GM19240 (cell line): ENCODE measurements at regions not wholly inside any gene's neighbourhood (a gene's known extent, or its start where the extent isn't known, plus 50 kb on each side); places are given as distances from the start of the nearest gene placed in this dataset.

ENCODE experiments used
- DNase-seq: peaks from one replicate; pipeline ENCODE4 v3.0.0; 2011; ENCODE audit warnings: low spot score; ENCODE audit not compliant: insufficient read length

DNA sequence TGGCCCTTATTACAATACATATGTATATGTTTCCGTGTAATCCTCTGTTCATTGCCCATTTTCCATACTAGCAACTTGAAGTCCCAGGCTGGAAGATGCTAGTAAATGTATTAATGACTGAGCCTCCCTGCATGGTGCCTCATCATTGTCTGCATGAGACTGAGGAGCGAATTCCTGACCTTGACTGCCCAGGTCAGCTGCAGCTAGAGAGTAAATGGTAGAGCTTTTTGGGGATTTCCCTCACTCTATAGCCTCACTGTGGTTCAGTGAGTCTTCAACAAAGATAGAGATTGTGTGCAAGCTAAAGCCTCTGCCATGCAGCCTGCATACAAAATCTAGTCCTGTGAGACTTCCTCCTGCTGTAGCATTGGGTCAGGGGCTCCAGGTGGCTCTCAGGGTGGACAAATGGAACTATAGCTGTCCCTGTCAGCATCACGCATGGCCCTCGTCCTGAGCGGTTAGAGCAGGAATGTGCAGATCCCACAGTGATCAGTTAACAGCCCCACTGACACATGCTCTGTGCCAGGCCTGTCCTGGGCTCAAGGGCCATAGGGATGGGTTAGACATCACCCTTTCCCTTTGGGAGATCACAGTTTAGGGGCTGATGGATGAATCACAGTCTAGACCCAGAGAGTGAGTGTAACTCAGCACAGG lies 741.7 kb downstream of the MATN1 start:
- DNase-seq = no peak

DNA sequence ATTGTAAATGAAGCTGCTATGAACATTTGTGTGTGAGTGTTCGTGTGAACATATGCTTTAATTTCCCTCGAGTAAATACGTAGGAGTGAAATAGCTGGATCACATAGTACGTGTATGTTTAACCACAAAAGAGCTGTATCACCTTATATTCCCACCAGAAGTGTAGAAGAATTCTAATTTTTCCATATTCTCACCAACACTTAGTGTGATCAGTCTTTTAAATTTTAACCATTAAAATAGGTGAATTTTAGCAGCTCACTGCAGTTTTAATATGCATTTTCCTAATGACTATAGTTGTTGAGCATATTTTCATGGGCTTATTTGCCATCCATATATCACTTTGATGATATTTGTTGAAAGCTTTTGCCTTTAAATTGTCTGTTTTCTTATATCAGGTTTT lies 741.2 kb downstream of the PTPRU start:
- DNase-seq = no peak

DNA sequence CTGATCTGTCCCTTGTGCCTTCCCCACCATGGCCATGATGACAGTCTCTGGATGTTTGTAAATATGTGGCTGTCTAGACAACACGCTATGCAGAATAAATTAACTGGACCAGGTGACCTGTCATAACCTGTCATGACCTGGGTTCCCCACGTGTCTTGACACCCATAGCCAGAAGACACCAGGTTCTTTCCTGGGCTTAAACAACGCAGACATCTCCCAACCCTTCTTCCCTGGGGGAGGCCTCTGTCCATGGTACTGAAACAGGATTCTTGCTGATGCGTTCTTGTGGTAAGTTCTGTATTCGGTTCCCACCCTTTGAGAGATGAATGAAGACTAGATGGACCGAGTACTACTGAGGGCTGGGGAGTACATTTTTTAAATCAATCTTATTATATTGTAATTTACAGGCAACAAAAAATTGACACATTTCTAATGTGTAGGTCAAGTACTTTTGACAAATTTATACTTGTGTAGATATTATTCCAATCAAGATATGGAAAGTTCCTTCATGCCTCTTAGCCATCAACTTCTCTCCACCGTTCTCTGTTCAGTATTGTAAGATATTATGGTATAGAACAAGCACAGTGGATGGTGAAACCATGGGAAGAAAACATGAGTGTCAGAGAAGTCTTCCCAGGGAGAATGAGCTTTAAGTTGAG lies 738.8 kb downstream of the PTPRU start:
- DNase-seq = no peak

- DNase-seq = no peak
Observed at GRCh38 chr1:29974316-29974724, 738.0 kb downstream of the PTPRU start.

GRCh38 chr1:29973406-29973805 lies 737.1 kb downstream of the PTPRU start:
- no peak for DNase-seq

- DNase-seq = no peak
Observed at GRCh38 chr1:29972421-29973053, 736.2 kb downstream of the PTPRU start.

- no peak for DNase-seq
Observed at GRCh38 chr1:29971703-29972102, 735.4 kb downstream of the PTPRU start.

- no peak for DNase-seq
Observed at GRCh38 chr1:29970747-29971325, 734.5 kb downstream of the PTPRU start.

- no peak for DNase-seq
Observed at GRCh38 chr1:29969576-29969975, 733.3 kb downstream of the PTPRU start.

DNA sequence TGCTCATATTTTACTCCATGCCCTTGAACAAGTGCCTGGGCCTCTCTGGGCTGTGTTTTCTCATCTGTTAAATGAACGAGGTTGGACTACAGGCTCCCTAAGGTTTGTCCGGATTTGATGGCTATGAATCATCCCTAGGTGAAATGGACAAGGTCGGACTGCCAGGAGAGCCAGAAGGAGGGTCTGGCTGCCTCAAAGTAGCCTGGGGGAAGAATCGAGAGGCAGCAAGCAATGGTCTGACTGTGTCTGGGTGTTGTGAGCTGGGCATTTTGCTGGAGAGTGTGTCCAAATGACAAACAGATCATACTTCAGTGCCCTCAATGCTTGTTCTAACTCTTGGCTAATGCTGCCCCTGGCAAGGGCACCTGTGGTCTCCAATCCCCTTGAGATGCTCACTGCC lies 730.9 kb downstream of the PTPRU start:
- no peak for DNase-seq

GRCh38 chr1:29966526-29967045 lies 730.3 kb downstream of the PTPRU start:
- no peak for DNase-seq

DNA sequence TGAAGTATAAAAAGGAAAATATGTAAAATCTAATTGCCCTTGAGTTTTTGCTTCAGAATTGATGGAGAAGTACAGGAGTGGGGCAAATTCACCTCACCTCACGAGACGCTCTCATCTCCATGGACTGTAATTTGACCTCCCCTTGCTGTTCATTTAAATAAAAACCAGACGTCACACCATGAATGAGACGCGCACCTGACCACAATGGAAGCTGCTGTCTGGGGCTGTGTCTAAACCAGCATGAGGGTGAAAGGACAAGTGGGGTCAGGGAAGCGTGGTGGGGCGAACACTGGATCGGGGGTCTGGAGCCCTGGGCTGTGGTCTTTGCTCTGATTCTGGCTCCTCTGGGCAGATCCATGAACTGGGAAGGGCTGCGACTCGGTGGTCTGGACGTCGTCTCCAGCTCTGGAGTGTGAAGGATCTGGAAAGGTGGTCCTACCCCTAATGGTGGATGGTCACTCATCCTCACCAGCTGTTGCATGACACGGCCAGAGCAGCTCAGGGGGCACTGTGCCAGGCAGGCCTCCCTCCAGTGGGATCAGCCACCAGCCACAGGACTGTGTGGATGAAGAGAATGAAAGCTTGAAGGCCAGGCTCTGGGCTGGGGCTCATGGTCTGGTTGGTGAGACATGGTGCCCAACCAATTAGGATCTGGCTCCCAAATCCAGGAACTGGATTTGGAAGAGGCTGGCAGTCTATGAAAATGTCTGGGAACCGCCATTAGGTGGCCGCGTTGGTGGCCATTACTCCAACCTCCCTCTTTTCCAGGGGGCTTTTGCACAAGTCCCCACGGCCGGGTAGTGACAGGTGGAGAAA lies 728.6 kb downstream of the PTPRU start:
- DNase-seq = no peak

GRCh38 chr1:29963946-29964345 lies 727.6 kb downstream of the PTPRU start:
- no peak for DNase-seq

GRCh38 chr1:29962831-29963247 lies 726.5 kb downstream of the PTPRU start:
- DNase-seq = no peak

GRCh38 chr1:29962336-29962735 lies 726.0 kb downstream of the PTPRU start:
- DNase-seq = no peak

DNA sequence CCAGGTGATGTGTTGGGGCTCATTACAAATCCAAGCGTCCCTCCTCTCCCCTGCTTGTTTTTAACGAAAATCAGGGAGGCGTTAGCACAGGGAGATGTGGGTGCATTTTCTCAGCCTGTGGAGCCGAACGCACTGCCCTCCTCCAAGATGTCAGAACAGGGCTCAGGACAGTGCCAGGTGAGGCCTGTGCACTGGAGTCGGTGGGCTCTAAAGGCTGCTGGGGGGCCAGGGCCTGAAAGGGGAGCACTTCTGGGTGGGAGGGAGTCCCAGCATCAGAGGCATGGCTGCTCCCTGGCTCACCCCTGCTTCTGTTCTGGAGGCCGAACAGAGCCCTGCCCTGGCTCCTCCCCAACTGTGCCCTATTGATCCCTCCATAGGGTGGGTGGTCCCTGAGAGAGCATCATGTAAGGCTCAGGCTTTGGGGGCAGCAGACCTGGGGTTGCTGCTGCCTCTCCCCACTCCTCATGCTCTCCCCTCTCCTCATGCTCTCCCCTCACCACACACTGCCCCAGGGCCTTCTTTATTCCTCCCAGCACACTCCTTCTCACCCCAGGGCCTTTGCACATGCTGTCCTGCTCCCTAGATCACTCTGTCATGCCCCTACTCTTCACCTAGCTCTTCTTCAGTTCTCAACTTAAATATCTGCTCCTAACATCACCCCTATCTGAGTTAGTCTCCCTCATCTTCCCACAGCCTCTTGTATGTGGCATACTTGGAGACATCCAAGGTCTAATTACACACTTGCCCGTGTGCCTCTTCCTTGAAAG lies 725.2 kb downstream of the PTPRU start:
- DNase-seq = no peak

DNA sequence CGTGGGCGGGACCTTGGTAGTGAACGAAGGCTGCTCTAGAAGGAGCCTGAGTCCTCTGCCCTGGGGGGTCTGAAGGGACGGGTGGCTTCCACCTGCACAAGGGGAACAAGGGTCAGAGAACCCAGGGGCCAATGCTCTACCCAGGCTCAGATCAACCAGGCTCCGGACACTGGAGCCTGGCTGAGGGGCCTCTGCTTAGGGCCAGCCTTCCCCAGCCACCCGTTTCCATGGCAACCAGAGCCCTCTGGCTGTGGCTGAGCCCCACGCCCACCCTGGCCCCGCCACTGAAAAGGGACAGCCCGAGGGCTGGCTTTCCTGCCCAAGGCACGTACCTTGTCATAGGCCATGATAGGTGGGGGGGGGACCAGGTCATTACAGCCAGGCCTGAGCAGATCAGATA lies 724.6 kb downstream of the PTPRU start:
- no peak for DNase-seq

- DNase-seq = no peak
Observed at GRCh38 chr1:29960156-29960755, 723.9 kb downstream of the PTPRU start.

- no peak for DNase-seq
Observed at GRCh38 chr1:29959356-29959755, 723.0 kb downstream of the PTPRU start.

DNA sequence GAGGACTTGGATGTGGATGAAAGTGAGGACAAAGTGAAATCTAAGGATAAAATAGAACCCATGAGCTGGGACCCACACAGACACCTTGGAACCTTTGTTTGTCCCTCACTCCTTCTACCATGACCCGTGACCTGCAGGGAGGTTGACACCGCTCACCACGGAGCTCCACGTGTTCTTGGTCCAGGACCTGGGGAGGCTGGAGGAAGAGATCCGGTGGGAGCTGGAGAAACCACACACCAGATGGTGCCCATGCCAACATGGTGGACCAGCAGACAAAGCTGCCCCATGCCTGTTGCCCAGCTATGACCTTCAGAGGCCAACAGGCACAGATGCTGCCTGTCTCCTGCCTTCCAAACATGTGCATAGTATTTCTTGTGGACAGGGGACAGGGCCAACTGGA lies 721.9 kb downstream of the PTPRU start:
- no peak for DNase-seq
